ENCODE measurements at regions not wholly inside any gene's neighbourhood (a gene's known extent, or its start where the extent isn't known, plus 50 kb on each side); places are given as distances from the start of the nearest gene placed in this dataset.

- dilution Hi-C loops (cut with HindIII; ENCODE audit: low sequenced_read_pairs, unreplicated experiment): no loop called here
- no peak overlapping the region for H2AFZ ChIP-seq (replicated peaks; ENCODE audit: low read length, poor library complexity)
- no peaks in the 10 kb centered on the region for H4K20me1 ChIP-seq (ENCODE audit: insufficient read depth, low read length)
- intact Hi-C loops (cut with micrococcal nuclease): loop anchor here (10.0 kb wide), 1 partner anchor 671 kb away; no protein-coding TSS in a partner anchor
- no peak overlapping the region for H3K9ac ChIP-seq (ENCODE audit: low read depth, low read length)
- H3K4ac ChIP-seq (ENCODE audit: low read depth, low read length): no peak overlapping the region
- no TSS peak for BruUV-seq (replicated peaks)
- no peak overlapping the region for H4K91ac ChIP-seq (ENCODE audit: insufficient read depth, low read depth, low read length)
- no peak overlapping the region for H3K4me2 ChIP-seq (ENCODE audit: low read depth, low read length)
- peaks cover 5% of the 10 kb centered on the region for H3K27me3 ChIP-seq (ENCODE audit: control insufficient read depth, insufficient read depth, low read length)
- no peaks in the 10 kb centered on the region for H3K36me3 ChIP-seq (ENCODE audit: control insufficient read depth, insufficient read depth, low read length)
- H3K56ac ChIP-seq (ENCODE audit: extremely low read depth, insufficient read depth, low read length): no peak overlapping the region
- H2AK9ac ChIP-seq (replicated peaks; ENCODE audit: low read depth, low read length, poor library complexity): no peak overlapping the region
- H4K8ac ChIP-seq (ENCODE audit: low read depth in 2 of 2, low read length in 2 of 2): no peak overlapping the region
- WGBS, 2 experiments (ENCODE audit: extremely low coverage in 2 of 2, insufficient read length in 1 of 2): no CpG with 5 or more reads among the region's 3 CpGs
- H3K4me1 ChIP-seq (ENCODE audit: control insufficient read depth, insufficient read depth, low read length): no peaks in the 10 kb centered on the region
- no peak overlapping the region for H2BK120ac ChIP-seq (ENCODE audit: low read depth, low read length)
- no peak overlapping the region for H2AK5ac ChIP-seq (ENCODE audit: low read depth, low read length)
- no peak overlapping the region for H3K27ac ChIP-seq (ENCODE audit: insufficient read depth, low read length)
- no peak overlapping the region for H3K18ac ChIP-seq (ENCODE audit: low read depth, low read length)
- H2BK20ac ChIP-seq (ENCODE audit: low read depth, low read length): no peak overlapping the region
- H3K9me3 ChIP-seq (ENCODE audit: control insufficient read depth, insufficient read depth, low read length): no peaks in the 10 kb centered on the region
- H2BK5ac ChIP-seq (ENCODE audit: low read depth, low read length, poor library complexity, severe bottlenecking): no peak overlapping the region
- H3K79me1 ChIP-seq (ENCODE audit: low read depth in 1 of 2, low read length in 2 of 2): no peaks in the 10 kb centered on the region
- no peaks in the 10 kb centered on the region for H3K9me1 ChIP-seq (ENCODE audit: insufficient read depth, low read length)
- TF ChIP-seq CHD1 (IDR thresholded peaks at IDR 0.05; ENCODE audit: low read depth, low read length) (no peak), FOS (IDR thresholded peaks at IDR 0.05; ENCODE audit: low read depth, low read length) (no peak), RAD21 (IDR thresholded peaks at IDR 0.05; ENCODE audit: low read length) (no peak), CTCF (conservative IDR thresholded peaks at IDR 0.05; ENCODE audit: low read depth, low read length) (no peak), ELK1 (IDR thresholded peaks at IDR 0.05; ENCODE audit: borderline replicate concordance, low read depth, low read length) (no peak), MXI1 (IDR thresholded peaks at IDR 0.05; ENCODE audit: borderline replicate concordance, low read depth, low read length) (no peak), MAFK (IDR thresholded peaks at IDR 0.05; ENCODE audit: low read depth, low read length) (no peak), RCOR1 (IDR thresholded peaks at IDR 0.05; ENCODE audit: insufficient replicate concordance, low read length) (no peak), POLR2A (IDR thresholded peaks at IDR 0.05; ENCODE audit: low read depth, low read length) (no peak), NFE2L2 (IDR thresholded peaks at IDR 0.05; ENCODE audit: low read depth, low read length) (no peak), CEBPB (IDR thresholded peaks at IDR 0.05; ENCODE audit: low read depth, low read length) (no peak), MAZ (IDR thresholded peaks at IDR 0.05; ENCODE audit: borderline replicate concordance, low read depth, low read length) (no peak), BHLHE40 (IDR thresholded peaks at IDR 0.05; ENCODE audit: low read depth, low read length) (no peak), SMC3 (IDR thresholded peaks at IDR 0.05; ENCODE audit: low read depth, low read length) (no peak), RFX5 (IDR thresholded peaks at IDR 0.05; ENCODE audit: low read depth, low read length) (no peak)
- TF ChIP-seq, protein P1, sequence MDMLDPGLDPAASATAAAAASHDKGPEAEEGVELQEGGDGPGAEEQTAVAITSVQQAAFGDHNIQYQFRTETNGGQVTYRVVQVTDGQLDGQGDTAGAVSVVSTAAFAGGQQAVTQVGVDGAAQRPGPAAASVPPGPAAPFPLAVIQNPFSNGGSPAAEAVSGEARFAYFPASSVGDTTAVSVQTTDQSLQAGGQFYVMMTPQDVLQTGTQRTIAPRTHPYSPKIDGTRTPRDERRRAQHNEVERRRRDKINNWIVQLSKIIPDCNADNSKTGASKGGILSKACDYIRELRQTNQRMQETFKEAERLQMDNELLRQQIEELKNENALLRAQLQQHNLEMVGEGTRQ (IDR thresholded peaks at IDR 0.05; ENCODE audit: low read depth, low read length): no peak
- ChIA-PET CTCF (no interaction called here), POLR2A (ENCODE audit: unreplicated experiment) (no interaction called here)
- no peak for DNase-seq
- H3K23ac ChIP-seq (ENCODE audit: low read depth, low read length): no peak overlapping the region
- H3K4me3 ChIP-seq (ENCODE audit: insufficient read depth, low read depth, low read length): no peak overlapping the region
- H3K14ac ChIP-seq (replicated peaks; ENCODE audit: low read depth, low read length): no peak overlapping the region
- no peak overlapping the region for H2BK15ac ChIP-seq (ENCODE audit: low read depth, low read length)
- in situ Hi-C loops (cut with MboI; ENCODE audit: low sequenced_read_pairs): loop anchor here (10.0 kb wide), 1 partner anchor 171 kb away; no protein-coding TSS in a partner anchor
- ATAC-seq (ENCODE audit: low read depth): no peak
- H4K5ac ChIP-seq (ENCODE audit: low read depth, low read length): no peak overlapping the region
Observed at GRCh38 chr4:112093636-112094202, 51.5 kb upstream of the FAM241A start.

Measured in IMR-90 (cell line).